B cell (primary cell): ENCODE measurements at regions not wholly inside any gene's neighbourhood (a gene's known extent, or its start where the extent isn't known, plus 50 kb on each side); places are given as distances from the start of the nearest gene placed in this dataset.

Experiments
- CTCF ChIP-seq: fragments of 200-600 bp; IDR thresholded peaks from one replicate; pipeline ENCODE4 v1.8.0; 2022; ENCODE audit warnings: antibody characterized with exemption, mild to moderate bottlenecking
- EZH2 ChIP-seq: IDR thresholded peaks from 2 replicates; pipeline ENCODE4 v1.6.1; 2012; ENCODE audit warnings: borderline replicate concordance, low read depth, mild to moderate bottlenecking, moderate library complexity, low read length; ENCODE audit not compliant: insufficient read depth, poor library complexity, severe bottlenecking

DNA sequence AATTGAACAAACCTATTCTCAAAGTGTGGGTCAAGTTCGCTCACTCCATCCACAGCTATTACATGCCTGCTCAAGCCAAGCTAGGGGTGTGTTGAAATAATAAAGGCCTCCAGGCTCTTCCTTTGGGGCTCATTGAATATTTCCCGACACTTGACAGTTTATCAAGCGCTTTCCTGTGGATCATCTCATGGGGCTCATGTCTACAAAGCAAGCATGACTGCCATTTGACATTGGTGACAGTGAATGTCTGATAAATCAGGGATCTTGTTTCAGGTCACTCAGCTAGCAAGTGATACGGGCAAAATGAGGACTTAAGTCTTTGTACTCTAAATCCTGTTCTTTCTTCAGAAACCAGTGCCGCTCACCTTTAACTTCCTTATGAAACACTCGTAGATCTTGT lies 542.6 kb downstream of the TOX3 start:
- no peak for TF ChIP-seq CTCF
- TF ChIP-seq EZH2, result no peak
